ENCODE measurements at regions not wholly inside any gene's neighbourhood (a gene's known extent, or its start where the extent isn't known, plus 50 kb on each side); places are given as distances from the start of the nearest gene placed in this dataset.

DNA sequence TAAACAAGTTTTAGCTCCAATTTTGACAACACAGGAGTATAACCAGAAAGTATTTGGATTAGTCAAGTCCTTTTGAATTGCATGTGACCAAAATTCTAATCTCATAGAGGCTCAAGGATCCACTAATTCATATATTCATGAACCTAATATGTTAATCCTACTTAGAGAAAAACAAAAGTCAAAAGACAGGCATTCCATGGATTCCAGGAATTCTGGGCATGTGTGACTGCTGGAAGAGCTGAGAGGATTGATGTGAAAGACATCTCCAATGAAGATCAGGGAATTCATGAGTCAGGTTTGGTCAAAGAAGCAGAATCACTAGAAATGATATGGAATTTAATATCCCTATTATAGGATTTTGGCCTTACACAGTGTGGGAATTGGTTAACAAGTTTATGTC is 1494.6 kb upstream of the DDX18 start:
- DNase-seq: no peak

DNA sequence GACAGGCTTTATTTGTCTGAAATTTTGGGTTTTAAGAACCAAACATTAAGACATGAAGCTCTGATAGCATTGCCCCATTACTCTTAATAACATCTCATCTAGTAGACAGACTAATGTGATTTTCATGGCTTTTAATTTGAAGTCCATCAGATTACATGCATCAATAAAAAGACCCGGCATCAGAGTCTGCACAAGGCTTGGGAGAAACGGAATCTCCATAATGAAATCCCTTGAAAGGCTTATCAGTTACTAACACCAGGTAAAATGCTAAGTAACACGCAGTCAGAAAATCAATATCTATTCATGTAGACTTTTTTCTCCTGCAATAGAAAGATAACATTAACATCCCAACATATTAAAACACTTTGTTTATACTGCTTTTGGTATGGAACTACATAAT is 1485.2 kb upstream of the DDX18 start:
- DNase-seq: no peak

DNA sequence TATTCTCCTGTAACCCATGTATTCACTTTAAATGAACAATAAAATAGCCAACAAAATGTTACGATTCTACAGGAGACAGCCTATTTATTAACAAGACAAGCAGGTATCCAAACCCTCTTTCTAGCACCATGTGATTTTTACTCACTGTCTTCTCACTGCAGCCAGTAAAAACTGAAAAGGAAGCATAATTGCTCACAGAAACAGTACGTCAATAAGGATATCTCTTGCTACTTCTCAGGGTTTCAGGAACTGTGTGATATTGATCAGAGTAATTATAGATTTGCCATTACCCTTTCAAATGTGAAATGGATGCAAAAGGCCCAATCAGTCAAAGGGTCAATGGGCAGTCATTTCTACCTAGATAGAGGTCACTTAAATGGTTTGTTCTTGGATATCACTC is 1473.8 kb upstream of the DDX18 start:
- DNase-seq: no peak

DNA sequence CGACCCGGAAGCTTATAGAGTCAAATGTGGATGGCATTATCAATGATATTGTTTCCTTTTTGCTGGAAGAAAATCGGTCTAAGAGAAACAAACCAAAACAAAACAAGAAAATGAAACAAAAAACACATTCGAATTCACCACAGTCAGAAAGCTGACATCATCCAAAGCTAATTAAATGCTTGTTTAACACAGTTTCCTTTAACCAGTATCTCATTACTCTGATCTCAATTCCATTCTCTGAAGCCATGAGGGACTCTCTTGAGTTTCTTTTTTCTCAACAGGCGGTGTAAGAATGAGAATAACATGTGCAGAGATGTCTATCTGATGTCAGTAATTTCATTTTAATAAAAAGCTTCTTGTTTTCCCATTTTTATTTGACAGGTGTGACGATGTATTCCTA is 1448.3 kb upstream of the DDX18 start:
- DNase-seq: no peak

DNA sequence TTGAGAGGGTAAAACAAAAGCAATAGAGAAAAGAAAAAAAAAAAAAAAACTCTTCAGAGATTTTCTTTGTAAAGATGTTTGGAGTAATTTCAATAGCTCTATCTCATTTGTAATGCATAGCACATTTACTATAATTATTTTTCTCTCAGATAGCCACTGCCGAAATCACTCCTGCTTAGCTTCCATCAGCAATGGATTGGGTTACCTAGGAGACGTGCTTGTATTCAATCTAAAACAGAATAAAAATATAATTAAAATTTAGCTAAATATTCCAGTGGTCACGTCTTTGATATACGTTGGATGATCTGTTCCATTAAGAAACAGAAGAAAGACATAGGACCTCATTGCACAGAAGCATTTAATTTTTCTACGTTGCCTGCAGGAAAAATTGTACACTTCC is 1435.7 kb upstream of the DDX18 start:
- DNase-seq: no peak

DNA sequence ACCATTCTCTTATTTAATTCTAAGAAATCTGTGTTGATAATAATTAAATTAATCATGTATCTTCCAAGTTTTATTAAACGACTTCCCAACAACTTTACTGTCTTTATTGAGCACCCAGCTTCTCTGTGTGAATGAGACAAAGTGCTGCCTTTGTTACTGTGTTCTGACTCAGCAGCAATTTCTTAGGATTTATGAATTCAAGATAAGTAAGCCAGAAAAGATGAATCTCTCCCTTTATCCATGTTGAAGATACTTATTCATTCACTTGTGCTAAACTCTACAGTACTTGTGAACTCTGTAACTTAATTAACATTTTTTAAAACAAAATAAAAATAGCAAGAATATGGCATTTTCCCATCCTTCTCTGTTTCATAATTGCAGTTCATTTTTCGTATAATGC is 1403.3 kb upstream of the DDX18 start:
- no peak for DNase-seq

DNA sequence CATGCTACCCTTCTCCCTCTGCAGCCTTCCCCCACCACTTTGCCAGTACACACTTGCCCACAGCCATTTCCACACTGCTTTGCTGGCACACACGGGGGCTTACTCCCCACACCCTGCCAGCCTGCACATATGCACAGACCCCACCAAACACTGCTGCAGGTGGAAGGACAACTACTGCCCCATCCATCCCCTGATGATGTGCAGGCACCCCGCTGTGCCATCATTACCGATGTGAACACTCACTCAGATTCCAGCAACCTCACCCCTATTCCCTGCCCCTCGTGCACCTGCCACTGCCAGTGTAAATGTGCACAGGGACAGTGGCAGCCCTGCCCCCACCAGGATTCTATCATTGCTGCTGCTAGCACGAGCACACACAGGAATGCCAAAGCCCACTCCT is 1400.8 kb upstream of the DDX18 start:
- no peak for DNase-seq

DNA sequence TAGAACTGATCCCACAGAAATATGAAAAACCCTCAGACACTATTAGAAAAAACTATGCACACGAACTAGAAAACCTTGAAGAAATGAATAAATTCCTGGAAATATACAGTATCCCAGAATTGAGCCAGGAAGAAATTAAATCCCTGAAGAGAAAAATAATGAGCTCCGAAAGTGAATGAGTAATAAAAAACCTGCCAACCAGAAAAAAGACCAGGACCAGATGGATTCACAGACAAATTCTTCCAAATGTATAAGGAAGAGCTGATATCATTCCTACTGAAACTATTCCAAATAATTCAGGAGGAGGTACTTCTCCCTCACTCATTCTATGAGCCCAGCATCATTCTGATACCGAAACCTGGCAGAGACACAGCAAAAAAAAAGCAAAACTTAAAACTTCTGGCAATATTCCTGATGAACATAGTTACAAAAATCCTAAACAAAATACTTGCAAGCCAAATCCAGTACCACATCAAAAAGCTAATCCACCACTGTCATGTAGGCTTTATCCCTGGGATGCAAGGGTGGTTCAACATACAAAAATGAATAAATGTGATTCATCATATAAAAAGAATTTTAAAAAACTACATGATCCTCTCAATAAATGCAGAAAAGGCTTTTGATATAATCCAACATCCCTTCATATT is 1397.6 kb upstream of the DDX18 start:
- no peak for DNase-seq

DNA sequence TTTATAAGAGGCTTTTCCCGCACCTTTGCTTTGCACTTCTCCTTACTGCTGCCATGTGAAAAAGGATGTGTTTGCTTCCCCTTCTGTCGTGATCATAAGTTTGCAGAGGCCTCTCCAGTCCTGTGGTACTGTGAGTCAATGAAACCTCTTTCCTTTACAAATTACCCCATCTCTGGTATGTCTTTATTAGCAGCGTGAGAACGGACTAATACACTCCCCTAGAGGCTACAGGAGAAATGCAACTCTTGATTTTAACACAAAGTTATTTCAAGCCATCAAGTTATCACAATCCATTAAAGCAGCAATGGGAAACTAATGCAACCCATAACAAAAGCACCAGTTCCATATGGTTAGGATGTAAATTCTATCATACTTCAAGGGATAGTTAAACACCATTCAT is 1378.8 kb upstream of the DDX18 start:
- DNase-seq: no peak

DNA sequence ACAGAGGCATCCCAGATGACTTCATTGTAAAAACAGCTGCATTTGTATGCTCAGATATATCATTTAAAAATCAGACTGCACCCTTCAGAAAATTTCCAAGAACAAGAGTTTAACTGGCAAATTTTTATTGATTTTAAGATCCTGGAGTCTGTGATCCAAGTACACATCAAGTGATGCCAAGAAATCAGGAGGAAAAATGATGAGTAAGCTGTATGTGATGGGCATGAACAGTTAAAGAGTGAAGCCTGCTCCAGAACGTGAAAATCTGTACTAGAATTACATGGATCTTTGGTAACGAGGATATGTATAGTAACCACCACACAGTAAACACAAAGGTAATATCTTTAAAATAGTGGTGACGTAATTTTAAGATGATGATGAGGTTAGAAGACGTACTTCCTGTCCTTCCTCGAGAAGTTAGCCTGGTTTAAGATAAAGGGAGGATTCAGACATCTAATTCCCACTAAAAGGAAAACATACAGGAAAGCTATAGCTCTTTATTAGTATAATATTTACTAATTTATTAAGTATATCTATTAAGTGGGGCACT is 1374.3 kb upstream of the DDX18 start:
- no peak for DNase-seq

DNA sequence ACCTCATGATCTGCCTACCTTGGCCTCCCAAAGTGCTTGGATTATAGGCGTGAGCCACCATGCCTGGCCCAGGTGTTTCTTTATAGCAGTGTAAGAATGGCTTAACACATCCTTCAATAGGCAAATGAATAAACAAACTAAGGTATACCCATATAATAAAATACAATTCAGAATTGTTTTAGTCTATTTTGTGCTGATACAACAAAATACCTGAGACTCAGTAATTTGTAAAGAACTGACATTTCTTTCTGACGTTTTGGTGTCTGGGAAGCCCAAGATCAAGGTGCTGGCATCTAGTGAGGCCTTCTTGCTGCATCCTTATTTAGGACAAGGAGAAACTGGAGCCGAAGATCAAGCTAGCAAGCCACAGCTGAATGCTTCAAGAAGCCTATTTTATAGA is 1372.1 kb upstream of the DDX18 start:
- DNase-seq: no peak

DNA sequence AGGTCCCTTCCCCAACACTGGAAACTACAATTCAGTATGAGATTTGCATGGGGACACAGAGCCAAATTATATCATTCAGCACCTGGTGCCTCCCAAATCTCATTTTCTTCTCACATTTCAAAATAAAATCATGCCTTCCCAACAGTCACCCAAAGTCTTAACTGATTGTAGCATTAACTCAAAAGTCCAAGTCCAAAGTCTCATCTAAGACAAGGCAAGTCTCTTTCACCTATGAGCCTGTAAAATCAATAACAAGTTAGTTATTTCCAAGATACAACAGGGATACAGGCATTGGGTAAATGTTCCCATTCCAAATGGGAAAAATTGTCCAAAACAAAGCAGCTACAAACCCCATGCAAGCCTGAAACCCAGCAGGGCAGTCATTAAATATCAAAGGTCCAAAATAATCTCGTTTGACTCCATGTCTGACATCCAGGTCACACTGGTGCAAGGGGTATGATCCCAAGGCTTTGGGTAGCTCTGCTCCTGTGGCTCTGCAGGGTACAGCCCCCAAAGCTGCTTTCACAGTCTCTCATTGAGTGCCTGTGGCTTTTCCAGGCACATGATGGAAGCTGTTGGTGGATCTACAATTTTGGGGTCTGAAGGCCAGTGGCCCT is 1370.1 kb upstream of the DDX18 start:
- no peak for DNase-seq

DNA sequence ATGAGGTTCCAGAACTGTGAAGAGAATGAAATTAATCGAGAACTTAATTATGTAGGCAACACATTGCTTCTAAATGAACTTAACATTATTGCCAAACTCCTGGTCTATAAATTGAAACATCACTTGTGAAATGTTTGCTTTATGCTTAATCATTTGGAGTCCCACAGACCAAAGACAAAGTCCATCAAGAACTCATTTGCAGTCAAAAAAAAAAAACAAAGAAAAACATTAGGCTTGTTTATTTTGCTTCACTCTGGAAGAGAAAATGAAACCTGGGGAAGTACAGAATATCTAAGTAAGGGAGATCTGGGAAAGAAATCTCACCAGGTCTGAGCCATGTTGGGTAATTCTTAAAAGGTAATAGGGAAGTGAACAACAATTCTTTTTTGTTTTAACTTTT is 1363.5 kb upstream of the DDX18 start:
- DNase-seq: no peak

DNA sequence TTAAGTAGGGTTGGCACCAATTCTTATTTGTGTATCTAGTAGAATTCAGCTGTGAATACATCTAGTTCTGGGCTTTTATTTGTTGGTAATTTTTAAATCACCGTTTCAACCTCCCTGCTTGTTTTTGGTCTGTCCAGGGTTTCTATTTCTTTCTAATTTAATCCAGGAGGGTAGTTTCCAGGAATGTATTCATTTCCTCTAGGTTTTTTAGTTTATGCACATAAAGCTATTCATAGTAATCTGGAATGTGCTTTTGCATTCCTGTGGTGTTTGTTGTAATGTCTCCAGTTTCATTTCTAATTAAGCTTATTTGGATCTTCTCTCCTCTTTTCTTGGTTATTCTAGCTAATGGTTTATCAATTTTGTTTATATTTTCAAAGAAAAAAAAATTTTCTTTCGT is 1361.8 kb upstream of the DDX18 start:
- no peak for DNase-seq

DNA sequence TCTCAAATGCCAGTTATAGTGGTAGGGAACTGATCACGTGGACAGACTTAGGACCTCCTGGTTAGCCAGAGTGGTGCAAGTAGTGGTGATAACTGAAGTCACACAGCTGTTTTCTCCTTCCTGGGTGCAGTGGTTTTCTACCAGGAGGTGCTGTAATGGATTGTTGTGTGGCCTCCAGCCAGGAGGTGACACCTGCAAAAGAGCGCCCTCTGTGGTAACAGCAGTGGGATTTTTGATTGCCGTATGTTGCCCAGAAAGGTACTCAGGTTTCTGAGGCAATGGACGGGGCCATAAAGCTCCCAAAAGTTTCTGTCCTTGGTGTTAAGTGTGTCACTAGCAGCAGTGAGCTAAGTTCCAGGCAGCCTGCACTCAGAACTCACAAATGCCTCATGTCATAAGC is 1358.1 kb upstream of the DDX18 start:
- no peak for DNase-seq

DNA sequence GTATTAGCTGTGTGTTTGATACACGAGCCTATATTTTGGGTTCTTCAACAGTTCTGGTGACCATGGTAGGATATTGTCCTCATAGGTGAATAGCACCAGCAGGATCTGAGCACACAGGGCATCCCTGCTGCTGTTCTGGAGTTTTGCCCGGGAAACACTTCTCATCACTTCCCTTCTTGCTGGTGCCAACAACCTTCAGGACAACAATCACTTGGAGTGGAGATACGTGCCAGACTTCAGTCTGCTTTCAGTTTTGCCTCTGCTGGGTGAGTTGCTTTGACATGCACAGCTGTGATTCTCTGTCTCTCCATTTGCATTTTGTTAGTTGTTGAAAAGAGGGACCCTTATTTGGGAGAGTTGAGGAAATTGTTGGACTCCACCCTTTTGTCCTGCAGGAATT is 1347.2 kb upstream of the DDX18 start:
- no peak for DNase-seq

DNA sequence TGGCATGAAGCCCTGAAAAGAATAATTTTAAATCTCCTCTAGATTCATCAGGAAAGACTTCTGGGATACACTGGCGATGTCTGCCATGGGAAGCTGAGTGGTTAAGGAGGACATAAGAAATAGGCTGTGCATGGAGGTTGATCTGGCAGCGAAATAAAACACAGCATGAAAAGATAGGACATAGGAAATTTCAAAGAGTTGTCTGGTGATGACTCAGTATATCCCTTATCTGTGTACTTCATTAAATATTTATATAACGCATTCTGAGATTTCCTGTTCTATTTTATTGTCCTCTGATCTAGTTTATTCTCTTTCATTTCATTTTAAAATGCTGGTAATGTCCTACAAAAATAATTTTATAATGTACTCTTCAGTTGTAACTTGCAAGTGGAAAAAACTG is 1337.3 kb upstream of the DDX18 start:
- no peak for DNase-seq

DNA sequence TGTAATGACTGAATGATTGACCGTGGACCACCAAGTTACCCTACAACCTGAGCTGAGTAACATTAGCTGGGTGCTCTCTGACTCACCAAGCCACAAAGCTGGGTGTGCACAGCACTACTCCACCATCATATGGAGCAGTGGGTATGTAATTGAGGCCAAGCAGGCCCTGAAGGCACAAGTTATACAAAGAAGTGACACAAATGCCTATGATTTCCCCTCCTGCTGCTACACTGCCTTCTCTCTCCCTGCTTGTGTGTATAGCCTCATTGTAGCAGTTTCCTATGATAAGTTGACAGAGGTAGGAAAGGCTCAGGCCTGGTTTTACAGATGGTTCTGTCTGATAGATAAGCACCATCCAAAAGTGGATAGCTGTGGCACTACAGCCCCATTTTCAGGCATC is 1327.2 kb upstream of the DDX18 start:
- DNase-seq: no peak

DNA sequence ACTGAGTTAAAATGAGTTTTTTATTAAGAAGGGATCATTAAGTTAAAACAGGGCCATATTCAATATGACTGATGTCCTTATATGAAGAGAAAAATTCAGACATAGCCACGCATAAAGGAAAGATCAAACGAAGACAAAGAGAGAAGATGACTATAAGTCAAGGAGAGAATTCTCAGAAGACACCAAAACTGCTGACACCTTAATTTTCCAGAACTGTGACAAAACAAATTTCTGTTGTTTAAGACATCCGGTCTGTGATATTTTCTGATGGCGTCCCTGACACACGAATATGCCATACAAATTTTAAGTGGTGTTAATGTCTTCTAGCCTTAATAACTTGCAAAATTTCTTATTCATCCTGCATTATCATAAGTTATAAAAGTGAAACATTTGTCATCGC is 1325.2 kb upstream of the DDX18 start:
- DNase-seq: no peak

DNA sequence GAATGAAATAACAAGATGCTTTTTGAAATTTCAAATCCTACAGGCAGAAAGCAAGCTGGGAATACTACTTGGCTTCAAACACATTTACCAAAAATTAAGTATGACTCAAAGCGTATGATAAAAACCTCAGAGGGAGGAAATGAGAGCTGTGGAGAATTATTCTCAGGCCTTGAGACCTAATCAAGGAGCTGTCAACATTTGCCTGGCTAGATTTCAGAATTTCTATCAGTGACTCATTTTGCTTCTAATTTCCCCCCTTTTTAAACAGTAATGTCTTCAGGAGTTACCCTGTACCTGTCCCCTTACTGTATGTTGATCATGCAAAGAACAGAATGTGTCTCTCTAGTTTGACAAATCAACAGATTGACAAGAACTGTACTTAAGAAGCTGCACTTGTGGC is 1324.5 kb upstream of the DDX18 start:
- DNase-seq: no peak

DNA sequence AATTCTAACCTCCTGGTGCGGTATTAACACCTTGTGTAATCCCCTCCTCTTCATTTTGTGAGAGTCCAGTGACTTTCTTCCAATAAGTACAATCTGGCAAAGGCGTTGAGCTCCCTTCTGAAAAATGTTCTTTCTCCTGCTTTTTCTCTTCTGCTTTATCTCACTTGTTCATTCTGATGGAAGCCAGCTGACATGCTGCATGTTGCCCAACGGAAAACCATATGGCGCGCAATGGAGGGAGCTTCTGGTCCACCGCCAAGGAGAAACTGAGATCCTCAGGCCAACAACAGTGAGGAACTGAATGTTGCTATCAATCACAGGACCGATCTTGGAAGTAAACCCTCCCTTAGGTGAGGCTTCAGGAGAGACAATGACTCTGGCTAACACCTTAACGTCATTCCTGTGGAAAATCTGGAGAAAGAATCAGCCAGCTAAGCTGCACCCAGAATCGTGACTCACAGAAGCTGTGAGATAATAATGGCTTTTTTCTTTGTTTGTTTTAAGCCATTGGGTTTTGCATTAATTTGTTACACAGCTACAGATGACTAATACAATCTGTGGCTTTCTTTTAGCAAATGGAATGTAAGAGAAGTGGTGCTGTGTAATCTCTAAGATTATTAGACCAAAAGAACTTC is 1323.9 kb upstream of the DDX18 start:
- DNase-seq: no peak

DNA sequence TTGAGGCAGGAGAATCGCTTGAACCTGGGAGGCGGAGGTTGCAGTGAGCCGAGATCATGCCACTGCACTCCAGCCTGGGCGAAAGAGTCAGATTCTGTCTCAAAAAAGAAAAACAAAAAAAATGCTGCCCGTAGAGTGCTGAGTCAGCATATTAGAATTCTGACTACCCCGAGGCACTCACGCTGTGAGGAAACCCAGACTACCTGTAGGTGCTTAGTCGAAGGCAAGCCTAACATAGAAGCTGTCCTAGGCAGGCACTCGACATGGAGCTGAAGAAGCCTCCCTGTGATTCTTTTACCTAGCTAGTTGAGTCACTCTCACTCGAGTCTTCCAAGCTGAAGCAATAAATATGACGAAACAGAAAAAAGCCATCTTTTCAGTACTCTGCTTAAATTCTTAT is 1323.2 kb upstream of the DDX18 start:
- DNase-seq: no peak

DNA sequence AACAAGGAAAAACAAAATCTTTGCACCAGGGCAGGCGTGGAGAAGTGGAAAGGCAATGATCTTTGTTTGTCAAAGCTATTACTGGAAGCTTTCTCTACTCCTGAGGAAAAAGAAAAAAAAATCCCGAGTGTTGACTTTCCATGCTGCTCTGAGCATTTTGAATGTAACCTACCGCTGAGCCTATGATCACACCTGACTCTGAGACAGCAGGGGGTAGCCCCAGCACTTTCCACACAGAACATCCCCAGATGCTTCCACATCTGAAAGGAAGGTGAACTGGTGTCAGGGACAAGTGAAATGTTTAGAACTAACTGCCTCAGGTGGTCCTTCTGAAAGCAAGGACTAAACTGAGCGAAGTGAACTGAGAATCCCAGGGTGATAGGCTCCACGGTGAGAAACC is 1315.1 kb upstream of the DDX18 start:
- DNase-seq: no peak
